GM21786 (cell line): ENCODE measurements at regions not wholly inside any gene's neighbourhood (a gene's known extent, or its start where the extent isn't known, plus 50 kb on each side); places are given as distances from the start of the nearest gene placed in this dataset.
"Not testable (repeated sequence)": the region's sequence is repeated elsewhere in the genome, so short reads cannot be mapped to it uniquely, and the experiment has no call there.

ENCODE experiments used
- ATAC-seq: cut with Tn5 transposase; IDR thresholded peaks from one replicate; pipeline ENCODE4 v1.9.1; 2021; ENCODE audit not compliant: unreplicated experiment

DNA sequence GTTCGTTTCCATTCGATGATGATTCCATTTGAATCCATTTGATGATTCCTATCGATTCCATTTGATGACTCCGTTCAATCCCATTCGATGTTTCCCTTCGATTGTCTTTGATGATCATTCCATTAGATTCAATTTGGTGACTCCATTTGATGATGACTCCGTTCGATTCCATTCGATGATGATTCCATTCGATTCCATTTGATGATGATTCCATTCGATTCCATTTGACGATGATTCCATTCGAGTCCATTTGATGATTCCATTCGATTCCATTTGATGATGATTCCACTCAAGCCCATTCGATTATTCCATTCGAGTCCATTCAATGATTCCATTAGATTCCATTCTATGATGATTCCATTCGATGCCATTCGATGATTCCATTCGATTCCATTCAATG lies 2730.6 kb downstream of the RPIA start:
- ATAC-seq: not testable (repeated sequence)

DNA sequence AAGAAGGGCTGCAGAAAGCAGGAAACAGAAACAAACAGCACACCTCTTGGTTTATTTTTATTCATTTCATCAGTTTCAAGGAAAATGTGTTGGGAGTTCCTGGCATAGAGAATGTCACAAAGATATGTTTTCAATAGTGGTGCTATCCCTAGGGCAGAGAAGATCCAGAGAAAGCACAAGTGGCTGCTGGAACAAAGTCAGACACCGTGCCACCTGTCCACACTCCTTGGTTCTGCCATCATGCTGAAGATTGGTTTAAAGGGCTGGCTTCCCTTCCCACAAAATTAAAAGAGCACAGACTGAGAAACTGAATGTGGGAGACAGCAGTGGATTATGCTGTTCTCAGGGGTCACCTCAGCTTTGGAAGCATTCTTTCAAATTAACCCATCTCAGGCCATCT lies 2735.7 kb downstream of the RPIA start:
- not testable (repeated sequence) for ATAC-seq

DNA sequence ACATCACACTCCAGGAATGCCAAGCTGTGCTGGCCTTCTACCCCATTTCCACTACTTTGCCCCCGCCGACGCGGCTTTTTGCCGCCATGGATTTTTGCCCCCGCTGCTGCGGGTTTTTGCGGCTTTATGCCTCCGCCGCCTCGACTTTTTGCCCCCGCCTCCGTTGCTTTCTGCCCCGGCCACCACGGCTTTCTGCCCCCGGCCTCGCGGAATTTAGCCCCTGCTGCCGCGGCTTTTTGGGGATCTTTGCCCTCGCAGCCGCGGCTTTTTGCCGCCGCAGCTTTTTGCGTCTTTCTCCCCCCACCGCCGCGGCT lies 2750.4 kb downstream of the RPIA start:
- ATAC-seq: not testable (repeated sequence)

- ATAC-seq: no peak
These were observed 2750.9 kb downstream of the RPIA start for GRCh38 chr2:91442246-91442905.

DNA sequence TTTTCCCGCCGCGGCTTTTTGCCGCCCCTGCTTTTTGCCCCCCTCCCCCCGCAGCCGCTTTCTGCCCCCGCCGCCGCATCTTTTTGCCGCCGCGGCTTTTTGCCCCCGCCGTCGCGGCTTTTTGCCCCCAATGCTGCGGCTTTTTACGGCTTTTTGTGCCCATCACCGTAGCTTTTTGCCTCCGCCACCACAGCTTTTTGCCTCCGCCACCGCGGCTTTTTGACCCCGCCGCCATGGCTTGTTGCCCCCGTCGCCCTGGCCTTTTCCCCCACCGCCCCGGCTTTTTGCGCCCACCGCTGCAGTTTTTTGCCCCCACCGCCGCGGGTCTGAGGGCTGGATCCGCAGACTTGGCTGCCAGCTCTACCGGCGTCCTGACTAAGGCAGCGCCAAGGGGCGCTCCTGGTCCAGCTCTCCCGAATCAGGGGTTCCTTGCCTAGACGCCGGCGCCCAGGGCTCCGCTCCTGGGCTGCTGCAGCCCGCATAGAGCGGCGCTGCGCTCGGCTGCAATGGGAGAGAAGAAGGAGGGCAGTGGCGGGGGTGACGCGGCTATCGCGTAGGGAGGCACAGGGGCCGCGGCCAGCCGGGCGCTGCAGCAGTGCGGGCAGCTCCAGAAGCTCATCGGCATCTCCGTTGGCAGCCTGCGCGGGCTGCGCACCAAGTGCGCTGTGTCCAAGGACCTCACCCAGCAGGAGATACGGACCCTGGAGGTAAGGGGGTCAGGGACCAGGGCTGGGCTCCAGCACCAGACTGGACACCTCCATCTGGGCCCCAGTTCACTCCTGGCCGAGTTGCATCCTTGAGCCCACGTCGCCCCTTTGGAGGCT lies 2751.6 kb downstream of the RPIA start:
- not testable (repeated sequence) for ATAC-seq

DNA sequence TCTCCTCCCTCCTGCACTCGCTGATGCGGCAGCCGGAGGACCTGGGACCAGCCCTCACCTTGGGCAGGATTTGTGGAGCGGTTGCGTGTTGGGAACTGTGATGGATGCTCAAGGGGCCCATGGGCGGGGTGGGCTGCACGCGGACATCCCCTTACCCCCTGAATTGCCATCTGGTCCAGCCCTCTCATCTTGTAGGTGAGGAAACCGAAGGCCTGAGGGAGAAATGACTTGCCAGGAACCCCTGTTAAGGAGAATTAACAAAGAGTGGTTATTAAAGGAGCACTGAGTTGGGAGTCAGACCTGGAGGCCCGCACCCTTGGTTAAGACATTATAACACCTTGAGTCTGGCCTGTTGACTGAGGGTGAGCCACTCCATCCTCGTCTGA lies 2752.2 kb downstream of the RPIA start:
- not testable (repeated sequence) for ATAC-seq

- ATAC-seq: not testable (repeated sequence)
These were observed 2754.2 kb downstream of the RPIA start for GRCh38 chr2:91445705-91446104.

DNA sequence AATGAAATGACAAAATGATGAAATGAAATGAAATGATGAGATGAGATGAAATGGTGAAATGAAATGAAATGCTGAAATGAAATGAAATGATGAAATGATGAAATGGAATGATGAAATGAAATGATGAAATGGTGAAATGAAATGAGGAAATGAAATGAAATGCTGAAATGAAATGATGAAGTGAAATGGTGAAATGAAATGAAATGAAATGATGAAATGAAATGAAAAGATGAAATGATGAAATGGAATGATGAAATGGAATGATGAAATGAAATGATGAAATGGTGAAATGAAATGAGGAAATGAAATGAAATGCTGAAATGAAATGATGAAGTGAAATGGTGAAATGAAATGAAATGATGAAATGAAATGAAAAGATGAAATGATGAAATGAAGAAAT lies 2755.0 kb downstream of the RPIA start:
- not testable (repeated sequence) for ATAC-seq

- ATAC-seq: not testable (repeated sequence)
These were observed 2755.4 kb downstream of the RPIA start for GRCh38 chr2:91446915-91447314.

DNA sequence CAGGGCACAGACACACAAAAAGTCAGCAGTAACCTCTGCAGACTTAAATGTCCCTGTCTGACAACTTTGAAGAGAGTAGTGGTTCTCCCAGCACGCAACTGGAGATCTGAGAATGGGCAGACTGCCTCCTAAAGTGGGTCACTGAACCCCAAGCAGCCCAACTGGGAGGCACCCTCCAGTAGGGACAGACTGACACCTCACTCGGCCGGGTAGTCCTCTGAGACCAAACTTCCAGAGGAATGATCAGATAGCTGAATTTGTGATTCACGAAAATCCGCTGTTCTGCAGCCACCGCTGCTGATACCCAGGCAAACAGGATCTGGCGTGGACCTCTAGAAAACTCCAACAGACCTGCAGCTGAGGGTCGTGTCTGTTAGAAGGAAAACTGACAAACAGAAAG lies 2756.0 kb downstream of the RPIA start:
- not testable (repeated sequence) for ATAC-seq

DNA sequence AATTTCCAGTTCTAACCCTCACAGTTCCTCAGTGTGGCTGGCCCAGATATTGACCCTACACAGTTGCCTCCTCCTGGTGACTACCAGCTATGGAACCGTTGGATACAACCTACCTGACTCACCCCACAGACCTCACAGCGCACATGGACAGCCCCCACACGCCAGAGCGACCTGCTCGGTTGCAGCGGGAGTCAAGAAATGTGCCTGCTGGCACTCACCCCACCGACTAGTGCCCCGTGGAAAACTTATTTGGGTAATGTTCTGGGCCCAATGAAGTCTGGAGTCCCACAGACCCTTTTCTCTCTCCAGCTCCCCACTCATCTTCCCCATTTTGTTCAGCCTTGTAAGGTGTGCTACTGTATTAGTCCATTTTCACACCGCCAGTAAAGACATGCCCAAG lies 2770.8 kb downstream of the RPIA start:
- not testable (repeated sequence) for ATAC-seq

DNA sequence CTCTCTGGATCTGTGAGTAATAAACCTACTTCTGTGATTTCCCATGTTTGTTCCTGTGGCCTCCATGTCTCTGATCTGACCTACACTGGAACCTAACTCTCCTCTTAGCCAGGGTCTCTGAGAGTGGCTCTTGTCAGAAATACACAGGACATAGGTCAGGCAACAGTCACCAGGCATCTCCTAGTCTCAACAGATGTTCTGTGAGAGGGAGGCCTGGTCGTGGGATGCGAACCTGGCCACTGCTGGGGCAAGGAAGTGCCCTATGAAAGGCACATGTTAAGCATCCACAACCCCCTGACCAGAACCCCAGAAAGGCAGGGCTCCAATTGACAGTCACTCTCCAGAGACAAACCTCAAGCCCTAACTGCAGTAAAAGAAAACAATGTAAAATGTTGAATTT lies 2771.5 kb downstream of the RPIA start:
- not testable (repeated sequence) for ATAC-seq

DNA sequence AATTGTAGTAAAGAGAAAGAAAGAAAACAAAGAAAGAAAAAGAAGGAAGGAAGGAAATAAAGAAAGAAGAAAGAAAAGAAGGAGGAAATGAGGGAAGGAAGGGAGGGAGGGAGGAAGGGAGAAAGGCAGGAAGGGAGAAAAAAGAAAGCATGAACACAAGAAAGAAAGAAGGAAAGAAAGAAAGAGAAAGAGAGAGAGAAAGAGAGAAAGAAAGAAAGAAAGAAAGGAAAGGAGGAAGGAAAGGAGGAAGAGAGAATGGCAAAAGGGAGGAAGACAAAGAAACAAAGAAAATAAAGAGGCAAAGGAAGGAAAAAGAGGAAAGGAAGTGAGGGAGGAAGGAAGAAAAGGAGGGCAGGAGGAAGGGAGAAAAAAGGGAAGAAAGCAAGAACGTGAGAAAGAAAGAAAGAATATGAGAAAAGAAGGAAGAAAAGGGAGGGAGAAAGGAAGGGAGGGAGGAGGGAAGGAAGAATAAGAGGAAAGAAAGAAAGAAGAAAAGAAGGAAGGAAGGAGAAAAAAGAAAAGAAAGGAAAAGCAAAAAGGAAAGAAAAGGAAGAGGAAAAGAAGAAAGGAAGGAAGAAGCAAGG lies 2775.4 kb downstream of the RPIA start:
- not testable (repeated sequence) for ATAC-seq

DNA sequence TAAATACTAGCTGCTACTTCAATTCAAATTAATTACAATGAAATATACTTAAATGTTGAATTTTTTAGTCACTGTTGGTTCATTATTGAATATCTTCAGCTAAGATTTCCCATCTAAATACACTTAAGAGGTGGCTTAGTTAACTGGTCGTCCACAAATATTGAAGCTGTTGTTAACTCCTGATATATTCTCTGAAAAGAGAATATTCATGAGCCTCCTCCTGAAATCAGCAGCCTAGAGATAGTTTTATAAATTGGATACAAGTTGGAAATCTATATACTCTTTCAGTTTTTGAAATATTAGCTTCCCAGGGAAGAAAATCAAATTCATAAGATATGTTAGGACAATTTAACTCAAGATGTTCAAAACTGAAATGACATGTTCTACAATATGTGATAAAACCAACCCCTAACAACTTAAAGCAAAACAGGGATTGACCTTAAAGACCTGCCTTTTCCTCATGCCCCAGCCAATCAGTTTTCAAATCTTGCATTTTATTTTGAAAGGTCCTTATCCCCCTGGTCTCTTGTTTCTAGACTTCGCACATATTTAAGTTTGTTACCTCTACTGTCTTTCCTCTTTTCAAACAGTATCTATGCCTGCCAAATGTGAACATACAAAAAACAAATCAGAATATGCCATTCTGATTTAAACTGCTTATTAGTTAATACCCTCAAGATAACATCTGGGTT lies 2784.9 kb downstream of the RPIA start:
- ATAC-seq: not testable (repeated sequence)

DNA sequence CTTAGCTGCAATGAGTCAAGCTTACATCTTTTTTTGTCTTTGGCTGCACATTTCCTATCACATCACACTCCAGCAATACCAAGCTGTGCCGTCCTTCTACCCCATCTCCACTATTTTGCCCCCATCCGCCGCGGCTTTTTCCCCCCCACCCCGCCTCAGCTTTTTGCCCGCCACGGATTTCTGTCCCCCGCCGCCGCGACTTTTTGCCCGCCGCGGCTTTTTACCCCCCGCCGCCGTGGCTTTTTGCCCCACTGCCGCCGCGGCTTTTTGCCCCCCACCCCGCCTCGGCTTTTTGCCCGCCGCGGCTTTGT lies 2785.4 kb downstream of the RPIA start:
- ATAC-seq: not testable (repeated sequence)

DNA sequence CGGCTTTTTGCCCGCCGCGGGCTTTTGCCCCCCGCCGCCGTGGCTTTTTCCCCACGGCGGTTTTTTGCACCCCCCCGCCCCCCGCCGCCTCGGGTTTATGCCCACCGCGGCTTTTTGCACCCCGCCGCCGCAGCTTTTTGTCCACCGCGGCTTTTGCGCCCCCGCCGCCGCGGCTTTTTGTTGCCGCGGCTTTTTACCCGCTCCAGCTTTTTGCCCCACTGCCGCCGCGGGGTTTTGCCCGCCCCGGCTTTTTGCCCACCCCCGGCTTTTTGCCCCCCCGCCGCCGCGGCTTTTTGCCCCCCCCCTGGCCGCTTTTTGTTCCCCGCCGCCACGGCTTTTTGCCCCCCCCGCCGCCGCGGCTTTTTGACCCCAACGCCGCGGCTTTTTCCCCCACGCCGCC lies 2785.8 kb downstream of the RPIA start:
- ATAC-seq: not testable (repeated sequence)

- ATAC-seq: no peak
These were observed 2786.5 kb downstream of the RPIA start for GRCh38 chr2:91477731-91478672.

- not testable (repeated sequence) for ATAC-seq
These were observed 2787.6 kb downstream of the RPIA start for GRCh38 chr2:91478851-91479718.

DNA sequence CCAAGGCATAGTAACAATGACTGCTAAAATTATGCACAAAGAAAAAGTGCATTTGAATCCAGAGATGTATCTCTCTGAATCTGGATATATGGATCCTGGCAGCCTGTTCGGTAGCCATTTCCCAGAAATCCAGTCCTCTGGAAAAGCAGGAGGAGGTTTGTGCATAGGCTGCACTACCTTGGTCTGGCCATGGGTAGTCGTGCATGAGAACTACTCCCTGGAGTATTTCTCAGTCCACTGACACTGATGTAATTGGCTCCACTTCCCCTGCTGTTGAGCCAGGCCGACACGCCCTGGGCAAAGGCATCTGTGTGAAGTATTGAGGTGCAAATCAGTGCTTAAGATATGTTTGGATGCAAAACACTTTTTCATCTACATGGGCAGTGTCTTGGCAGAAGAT lies 2793.8 kb downstream of the RPIA start:
- not testable (repeated sequence) for ATAC-seq
